HFF-Myc (cell line): ENCODE measurements at regions not wholly inside any gene's neighbourhood (a gene's known extent, or its start where the extent isn't known, plus 50 kb on each side); places are given as distances from the start of the nearest gene placed in this dataset.

Experiments
- DNase-seq: peaks from one replicate; pipeline ENCODE4 v3.0.0-alpha.2; 2011; ENCODE audit warnings: low read depth; ENCODE audit errors: extremely low read depth
- H3K4me3 ChIP-seq: replicated peaks from 2 replicates; pipeline ENCODE4 v1.5.1; 2011; ENCODE audit warnings: low read depth, mild to moderate bottlenecking, control low read depth, low read length
- CTCF ChIP-seq: IDR thresholded peaks from 2 replicates; pipeline ENCODE4 v1.5.1; 2012; ENCODE audit warnings: mild to moderate bottlenecking, low read depth, low read length, control low read depth; ENCODE audit errors: missing control alignments

DNA sequence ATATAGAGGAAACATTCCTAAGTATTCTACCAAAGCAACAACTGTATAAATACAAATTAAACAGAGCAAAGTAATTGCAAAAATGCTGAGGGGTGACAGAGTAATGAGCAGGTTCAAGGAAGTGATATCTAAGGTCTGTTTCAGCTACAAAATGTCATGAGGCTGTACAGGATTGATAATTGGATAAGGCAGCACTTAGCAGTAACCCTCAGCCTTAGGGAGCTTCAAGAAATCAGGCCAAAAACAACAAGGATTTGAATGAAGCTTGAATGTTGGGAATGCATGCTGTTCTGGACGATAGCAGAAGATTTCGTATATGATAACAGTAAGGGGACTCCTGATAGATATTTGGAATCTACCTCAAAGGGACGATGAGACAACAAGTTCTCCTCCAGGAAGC is 142.0 kb upstream of the MMADHC start:
- TF ChIP-seq CTCF, result no peak
- H3K4me3 ChIP-seq, result no peak overlapping the region
- no peak for DNase-seq

DNA sequence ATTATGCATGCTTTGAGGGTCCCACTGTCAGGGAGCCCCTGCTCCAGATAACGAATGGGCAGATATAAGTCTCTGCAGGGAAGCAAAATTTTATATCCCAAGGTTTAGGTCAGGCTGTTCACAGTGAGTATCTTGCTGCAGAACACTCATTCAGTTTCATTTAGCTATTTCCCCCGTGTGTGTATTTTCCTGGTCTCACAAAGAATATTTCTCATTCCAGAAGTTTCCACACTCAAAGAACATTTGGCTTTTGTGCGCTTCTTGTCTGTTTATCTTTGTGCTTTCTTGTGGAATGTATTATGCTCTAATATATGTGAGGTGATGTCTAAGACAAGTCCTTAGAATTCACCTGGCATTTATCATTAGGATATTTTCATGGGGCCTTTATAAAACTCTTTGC is 140.4 kb upstream of the MMADHC start:
- DNase-seq, result no peak
- TF ChIP-seq CTCF, result no peak
- H3K4me3 ChIP-seq, result no peak overlapping the region

- no peak overlapping the region for H3K4me3 ChIP-seq
- DNase-seq, result no peak
- no peak for TF ChIP-seq CTCF
Measured at GRCh38 chr2:149725234-149725633, 137.7 kb upstream of the MMADHC start.

- H3K4me3 ChIP-seq, result no peak overlapping the region
- TF ChIP-seq CTCF, result no peak
- no peak for DNase-seq
Measured at GRCh38 chr2:149724091-149724490, 136.5 kb upstream of the MMADHC start.

DNA sequence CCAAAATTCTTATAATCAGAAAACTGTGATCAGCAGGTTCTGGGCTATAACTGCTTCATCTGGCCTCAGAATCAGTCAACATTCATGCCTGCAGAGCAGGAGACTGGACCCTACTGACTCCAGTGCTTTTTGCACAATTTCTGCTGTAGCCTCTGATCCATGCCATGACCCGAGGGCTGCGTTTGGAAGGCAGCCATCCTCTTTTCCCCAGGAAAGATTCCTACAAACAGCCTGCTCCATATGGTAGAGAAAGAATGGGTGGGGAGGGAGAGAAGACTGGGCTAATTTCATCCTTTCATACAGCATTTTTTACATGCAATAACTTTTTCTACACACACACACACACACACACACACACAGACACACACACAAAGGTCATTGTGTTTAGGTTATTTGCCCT is 133.0 kb upstream of the MMADHC start:
- H3K4me3 ChIP-seq, result no peak overlapping the region
- no peak for DNase-seq
- TF ChIP-seq CTCF, result no peak

DNA sequence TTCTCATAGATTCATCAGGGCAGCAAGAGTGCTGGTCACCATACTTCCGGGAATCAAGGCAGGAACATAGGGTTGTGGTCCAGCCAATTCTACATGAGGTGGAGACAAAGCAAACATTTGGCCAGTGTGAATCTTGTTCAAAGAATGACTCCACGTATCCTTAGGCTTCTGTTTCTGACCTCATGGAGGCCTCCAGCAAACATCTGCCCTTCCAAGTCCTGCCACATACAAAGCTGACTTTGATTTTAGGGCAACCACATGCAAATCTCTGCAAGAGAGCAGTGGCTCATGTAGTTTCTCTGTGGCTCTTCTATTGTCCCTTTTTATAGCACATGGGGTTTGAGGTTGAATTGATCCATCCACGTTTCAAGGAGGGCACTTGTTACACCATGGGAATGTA is 132.1 kb upstream of the MMADHC start:
- DNase-seq, result no peak
- no peak for TF ChIP-seq CTCF
- no peak overlapping the region for H3K4me3 ChIP-seq

DNA sequence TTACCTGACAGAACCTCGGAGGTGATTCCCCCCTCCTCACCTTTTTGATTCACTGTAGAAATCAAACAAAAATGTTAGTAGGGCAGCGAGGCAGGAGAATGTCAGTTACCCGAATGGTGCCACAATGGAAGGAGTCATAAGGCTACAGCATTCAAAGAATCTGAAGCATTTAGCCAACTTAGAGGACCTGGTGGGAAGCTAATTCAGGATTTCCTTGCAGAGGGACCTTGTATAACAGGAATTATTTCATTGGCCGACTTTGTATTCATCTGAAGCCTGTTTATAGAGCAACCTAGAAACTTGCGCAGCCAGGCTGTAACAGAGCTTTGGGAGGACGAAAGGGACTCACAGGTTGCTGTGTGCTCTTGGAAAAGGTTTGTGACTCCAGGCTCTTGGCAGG is 129.1 kb upstream of the MMADHC start:
- DNase-seq, result no peak
- H3K4me3 ChIP-seq, result no peak overlapping the region
- TF ChIP-seq CTCF, result no peak
